GM19023 (cell line): ENCODE measurements at regions not wholly inside any gene's neighbourhood (a gene's known extent, or its start where the extent isn't known, plus 50 kb on each side); places are given as distances from the start of the nearest gene placed in this dataset.

Experiments
- ATAC-seq: cut with Tn5 transposase; IDR thresholded peaks from one replicate; pipeline ENCODE4 v1.9.1; 2021; ENCODE audit warnings: mild to moderate bottlenecking, moderate library complexity; ENCODE audit not compliant: unreplicated experiment

- ATAC-seq = no peak
These were observed 56.7 kb upstream of the BASP1 start for GRCh38 chr5:17160756-17161040.

DNA sequence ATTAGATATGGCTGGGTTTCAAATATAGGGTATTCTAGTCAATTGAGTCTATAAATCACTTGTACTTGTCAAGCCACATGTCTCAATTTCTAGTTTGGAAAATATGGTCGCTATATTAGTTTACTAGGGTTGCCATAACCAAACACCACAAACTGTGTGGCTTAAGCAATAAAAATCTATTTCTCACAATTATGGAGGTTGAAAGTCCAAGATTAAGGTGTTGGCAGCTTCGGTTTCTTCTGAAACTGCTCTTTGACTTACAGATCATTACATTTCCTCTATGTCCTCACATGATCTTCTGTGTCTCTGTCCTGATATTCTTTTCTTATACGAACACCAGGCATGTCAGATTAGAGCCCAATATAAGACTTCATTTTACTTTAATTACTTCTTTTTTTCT, 55.8 kb upstream of the BASP1 start:
- no peak for ATAC-seq

DNA sequence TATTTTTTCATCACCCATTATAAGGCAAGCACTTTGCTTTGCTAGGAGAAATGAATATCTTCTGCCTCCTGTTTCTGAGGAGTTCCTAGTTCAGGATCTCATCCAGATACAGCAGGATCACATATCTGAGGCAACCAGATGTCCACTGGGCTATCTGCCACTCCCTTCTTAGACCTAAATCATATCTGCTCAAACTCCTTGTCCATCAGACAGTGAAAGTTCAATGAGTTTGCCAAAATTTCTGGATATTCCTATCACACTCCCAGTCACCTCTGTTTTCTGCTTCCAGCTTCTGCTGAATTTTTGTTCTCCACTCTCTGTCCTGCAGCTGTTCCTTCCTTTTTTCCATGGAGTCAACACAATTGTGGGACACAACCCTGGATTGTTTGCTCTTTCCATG, 54.2 kb upstream of the BASP1 start:
- no peak for ATAC-seq

DNA sequence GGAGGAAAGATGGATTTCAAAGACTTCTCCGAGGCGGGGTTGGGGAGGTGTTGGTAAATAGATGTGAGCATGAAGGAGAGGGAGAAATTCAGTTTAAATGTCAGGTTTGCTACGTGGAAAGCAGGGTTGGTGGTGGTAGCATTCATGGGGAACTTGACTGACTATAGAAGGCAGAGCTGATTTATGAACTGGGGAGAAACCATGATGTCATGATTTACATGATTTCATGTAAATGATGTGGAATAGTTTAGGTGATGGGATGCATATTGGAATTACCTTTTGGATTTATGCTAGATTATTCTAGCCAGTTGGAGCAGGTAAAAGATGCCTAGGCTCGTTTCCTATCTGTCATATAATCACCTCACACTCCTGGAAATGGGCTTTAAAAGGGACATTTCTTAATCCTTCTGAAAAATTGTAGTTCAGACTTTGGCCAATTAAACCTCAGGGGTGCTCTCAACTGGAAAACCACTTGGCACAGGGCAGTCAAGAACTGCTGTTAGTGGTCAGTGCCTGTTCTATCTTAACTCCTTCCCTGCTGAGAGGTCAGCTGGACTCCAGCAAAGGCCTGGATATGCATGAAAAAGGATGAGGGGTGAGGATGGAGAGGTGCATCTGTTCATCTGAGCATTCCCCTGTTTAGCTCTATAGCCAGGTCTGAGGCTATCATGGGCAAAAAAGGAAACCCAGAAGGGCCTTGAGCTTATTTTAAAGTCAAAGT, 50.1 kb upstream of the BASP1 start:
- no peak for ATAC-seq
